HG02678 (cell line): ENCODE measurements at regions not wholly inside any gene's neighbourhood (a gene's known extent, or its start where the extent isn't known, plus 50 kb on each side); places are given as distances from the start of the nearest gene placed in this dataset.
"Not testable (repeated sequence)": the region's sequence is repeated elsewhere in the genome, so short reads cannot be mapped to it uniquely, and the experiment has no call there.

Experiments
- ATAC-seq: cut with Tn5 transposase; IDR thresholded peaks from one replicate; pipeline ENCODE4 v1.9.1; 2021; ENCODE audit warnings: mild to moderate bottlenecking, moderate library complexity; ENCODE audit not compliant: unreplicated experiment

DNA sequence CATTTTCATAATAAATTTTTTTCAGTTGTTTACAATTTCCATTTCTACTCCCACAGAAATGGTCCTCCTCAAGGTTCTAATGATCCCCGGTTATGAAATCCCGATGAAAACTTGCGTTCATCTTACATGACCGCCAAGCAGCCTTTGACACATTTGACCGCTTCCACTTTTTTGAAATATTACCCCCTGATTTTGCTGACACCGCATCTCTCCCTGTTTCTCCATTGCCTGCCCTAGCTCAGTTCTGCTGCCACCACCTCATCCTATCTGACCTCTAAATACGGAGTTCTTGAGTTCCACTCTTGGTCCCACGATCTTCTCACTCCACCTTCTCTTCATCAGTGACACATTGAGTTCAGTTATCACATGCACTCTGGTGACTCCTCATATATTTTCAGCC is 74.1 kb downstream of the SLC35B3 start:
- no peak for ATAC-seq

DNA sequence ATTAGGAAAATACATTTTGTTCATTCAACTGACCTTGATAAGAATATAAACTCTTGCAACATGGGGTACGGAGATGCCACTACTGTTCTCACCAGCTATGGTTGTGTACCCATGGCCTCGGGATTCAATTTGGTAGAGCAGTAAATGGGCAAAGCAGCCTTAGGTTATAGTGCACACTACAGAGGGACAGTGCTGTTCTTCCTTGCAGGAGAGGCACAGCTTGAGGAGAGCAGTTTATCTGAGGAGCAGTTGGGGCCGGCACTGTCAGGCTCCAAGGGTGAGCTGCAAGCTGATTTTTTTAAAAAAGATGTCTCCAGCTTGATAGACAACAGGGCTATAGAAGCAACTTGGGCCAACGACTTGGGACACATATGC is 82.4 kb downstream of the SLC35B3 start:
- ATAC-seq = no peak

DNA sequence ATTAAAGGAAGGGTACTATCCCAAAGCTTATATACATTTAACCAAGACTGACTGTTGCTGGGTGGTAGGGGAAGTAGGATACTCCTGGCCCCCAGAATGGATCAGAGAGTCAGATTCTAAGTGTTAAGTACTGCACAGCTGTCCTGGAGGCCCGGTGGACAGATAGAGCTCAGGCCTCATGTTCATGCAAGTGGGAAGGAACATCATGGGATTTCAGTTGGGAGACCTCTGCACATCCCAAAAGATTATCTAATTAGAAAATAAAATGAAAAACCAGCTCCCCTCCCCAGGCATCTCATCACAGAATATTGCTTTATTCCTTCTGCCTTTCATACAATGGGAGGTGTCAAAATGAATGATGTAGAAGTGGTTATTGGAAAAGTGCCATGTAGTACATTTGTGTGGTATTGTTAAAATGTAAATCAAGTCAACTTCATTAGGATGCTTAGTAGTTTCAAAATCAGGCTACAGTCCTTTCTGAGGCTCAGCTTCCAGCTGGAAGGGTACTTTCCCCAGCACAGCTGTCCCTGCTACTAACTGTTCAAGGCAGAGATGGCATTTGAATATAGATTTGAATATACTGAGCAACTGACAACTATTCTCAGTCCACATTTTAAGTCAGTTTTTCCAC is 82.9 kb downstream of the SLC35B3 start:
- no peak for ATAC-seq

DNA sequence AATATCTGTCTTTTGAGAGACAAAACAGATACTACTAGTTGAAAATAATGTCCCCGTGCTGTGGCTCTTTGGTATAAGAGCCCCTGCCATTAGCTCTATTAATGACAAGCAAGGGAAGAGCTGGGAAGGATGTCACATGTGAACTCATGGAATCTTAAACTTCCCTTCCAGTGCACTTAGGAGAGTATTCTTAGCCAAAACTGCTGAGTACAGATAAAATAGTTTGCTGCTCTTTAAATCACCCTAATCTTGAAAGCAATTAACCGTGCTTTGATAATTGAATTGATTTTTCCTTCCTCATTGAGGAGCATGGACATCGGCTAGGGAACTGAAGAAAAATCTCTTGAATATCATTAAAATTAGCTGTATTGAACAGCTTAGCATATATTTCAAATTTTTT is 91.7 kb downstream of the SLC35B3 start:
- no peak for ATAC-seq

DNA sequence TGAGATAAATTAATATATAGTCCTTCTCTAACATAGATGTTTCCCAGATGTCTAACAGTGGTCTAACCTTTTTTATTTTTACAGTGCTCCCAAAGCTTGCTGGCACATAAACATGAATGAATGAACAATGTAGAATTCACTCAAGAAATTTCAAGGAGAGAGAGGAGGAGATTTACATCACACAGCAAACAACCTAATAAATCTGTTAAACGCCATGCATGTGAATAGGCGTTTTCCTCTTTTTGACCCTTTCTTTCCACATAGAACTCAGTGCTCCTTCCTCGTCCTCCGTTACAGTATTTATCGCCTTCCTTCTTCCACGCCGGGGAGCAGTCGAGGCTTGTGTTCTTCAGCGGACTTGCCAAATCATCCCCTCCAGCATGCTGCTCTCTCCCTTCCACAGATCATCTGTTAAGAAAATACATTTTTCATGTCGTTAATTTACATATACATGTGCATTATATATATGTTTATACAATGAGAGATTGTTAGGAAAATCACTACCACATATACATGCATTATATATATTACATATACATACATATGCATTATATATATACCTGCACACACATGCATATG is 93.0 kb downstream of the SLC35B3 start:
- ATAC-seq = no peak

DNA sequence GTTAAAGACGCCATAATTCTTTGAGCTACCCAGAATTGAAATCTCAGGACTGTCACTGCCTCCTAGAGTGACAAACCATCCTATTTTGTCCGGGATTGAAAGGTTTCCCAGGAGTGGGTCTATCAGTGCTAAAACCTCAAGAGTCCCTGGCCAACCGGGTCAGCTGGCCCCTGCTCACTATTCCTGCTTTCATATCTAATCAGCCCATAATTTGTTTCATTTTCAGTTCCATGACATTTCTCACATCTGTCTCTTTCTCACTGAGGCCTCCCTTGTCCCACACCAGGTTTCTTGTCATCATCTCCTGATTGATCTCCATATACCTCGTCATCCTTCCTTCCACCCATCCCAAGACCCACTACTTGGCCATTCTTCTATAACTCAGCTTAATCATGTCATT is 98.2 kb downstream of the SLC35B3 start:
- no peak for ATAC-seq

DNA sequence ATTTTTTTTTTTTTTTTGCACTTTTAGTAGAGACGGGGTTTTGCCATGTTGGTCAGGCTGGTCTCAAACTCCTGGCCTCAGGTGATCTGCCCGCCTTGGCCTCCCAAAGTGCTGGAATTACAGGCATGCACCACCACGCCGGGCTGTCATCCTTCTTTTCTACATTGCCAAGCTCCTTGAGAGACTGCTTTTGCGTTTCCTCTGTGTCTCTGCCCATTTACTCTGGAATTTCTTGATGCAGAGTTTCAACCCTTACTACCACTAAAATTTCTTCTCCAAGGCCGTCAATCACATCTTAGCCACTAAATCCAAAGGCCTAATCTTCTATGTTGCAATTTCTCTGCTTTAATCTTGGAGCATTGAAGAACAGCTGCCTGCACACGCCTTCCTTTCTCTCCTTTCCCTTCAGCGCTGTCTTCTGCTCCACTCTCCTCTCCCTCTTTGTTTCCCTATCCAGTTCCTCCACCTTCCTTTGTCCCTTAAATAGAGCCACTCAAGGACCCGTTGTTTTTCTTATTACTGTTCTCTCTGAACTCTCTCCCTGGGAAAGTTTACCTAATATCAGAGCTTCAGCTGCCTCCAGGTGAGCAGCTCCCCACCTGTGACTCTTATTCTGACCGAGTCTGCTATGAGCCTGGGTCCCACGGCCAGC is 98.8 kb downstream of the SLC35B3 start:
- ATAC-seq = no peak

DNA sequence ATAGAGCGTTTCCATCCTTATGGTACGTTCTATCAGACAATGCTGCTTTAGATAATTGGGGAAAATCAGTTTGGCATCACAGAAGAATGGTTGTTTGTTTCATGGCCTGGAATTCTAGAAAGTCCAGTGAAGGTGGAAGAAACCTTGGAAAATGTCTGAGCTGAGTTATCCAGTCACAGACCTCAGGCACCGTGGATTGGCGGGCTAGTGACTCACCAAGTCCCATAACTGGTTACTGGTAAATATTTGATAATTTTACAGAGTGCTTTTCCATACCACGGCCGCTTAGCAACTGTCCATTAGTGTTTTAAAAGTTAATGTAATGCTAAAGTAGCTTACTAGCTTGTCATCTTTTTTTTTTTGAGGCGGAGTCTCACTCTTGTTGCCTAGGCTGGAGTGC is 99.4 kb downstream of the SLC35B3 start:
- no peak for ATAC-seq

DNA sequence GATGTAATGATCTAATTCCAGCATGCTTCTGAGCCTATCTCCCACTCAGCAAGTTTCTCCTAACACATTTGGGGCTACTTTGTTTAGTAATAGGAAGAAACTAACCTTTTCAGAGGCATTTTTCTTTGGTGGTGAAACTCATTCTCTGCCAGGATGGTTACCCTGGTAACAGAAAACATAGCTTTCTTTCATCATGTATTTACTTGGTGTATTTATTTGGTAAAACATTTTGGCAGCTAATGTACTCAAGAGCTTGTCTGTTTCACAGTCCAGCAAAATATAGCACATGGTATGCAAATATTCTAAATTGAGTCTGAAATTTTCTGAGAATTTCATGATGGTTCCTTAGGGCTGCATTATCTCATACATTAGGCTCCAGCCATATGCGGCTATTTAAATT is 100.0 kb downstream of the SLC35B3 start:
- ATAC-seq = no peak

DNA sequence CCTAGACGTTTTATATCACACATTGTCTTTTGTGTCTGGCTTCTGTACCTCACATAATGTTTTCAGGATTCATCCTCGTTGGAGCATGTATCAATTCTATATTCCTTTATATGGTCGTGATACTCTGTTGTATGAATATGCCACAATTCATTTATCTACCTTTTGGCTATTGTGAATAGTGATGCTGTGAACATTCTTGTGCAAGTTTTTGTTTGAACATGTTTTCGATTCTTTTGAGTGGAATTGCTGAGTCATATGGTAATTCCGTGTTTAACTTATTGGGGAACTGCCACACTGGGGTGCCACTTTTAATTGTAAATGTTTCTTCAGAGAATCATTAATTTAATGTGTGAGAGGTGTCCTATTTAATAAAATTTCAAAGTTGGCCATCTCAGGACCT is 101.2 kb downstream of the SLC35B3 start:
- no peak for ATAC-seq

DNA sequence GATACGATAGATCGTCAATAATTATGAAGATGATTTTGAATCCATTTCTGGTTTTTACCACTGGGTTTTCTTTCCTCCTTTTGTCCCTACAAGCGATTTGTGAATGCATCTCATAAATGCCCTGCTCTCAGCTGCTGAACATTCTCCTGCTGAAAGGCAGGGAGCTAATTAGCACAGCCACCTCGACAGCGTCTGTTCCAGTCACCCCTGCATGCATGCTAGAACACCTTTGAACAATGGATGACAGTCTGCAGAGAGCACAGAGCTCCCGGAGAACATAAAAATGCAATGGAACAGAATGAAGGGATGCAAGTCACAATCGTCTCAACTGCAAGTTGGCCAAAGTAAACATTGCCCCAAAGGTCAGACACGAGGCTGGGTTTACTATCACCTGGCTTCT is 105.8 kb downstream of the SLC35B3 start:
- no peak for ATAC-seq

DNA sequence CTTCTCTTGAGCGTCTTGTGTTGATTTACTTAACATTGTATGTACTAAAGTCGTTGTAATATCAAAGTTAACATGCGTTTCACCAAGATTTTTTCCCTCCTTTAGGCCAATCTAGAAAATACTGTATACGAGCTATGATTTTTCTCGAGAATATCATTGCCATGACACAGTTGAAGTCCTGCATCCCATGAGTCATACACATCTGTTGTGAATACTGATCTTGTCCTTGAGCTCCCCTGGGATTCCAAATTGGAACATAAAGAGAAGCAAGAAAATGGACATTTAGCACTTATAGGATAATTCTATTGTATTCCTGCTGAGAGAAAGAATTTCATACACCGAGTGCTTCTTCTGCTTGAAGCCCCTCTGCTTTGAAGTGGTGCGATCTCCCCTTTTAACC is 109.6 kb downstream of the SLC35B3 start:
- no peak for ATAC-seq

DNA sequence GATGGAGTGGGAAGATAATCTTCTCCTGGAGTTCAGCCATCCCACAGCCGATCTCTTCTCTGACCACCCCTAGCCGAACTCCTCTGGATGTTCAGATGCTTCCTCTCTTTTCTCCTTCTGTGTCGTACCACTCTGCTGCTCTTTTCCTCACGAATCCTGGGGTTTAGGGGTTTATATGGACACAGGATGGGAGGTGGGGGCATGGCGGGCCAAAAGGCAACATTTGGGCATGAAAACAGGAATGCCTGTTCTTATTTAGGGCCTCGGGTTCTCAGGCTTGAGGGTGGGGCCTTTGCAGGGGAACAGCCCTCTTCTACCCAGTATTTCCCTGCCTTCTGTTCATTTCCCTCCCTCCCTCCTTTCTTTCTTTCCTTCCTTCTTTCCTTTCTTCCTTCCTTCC is 112.7 kb downstream of the SLC35B3 start:
- ATAC-seq = no peak

DNA sequence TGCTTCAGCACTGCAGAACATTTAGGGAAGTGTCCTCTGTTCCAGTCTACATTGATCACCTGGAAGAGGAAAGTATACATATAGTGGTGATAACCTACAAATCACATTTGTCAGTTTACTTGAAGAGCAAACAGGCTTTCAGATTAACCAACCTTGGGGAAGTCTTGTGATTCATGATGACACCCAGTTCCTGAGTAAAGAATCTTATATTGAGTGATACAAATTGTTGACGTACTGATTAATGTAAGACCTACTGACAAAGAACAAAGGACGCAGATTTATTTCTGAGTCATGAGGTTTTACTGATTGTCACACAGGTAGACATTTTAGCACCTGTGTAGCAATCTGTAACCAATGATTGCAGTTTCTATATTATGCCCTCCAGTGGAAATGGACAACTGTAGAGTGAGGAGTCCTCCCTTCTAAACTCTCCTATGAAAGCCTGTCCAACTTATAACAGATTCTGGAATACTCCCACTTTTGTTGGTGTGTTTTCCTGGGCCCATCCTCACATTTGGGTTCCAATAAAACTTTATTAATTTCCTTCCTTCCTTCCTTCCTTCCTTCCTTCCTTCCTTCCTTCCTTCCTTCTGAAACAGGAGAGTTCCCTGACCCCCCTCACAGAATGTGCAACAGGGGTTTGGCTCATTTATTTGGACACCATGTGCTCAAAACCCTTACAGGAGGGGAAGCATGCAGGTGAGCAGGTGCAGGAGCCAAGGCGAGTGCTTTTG is 113.5 kb downstream of the SLC35B3 start:
- no peak for ATAC-seq

DNA sequence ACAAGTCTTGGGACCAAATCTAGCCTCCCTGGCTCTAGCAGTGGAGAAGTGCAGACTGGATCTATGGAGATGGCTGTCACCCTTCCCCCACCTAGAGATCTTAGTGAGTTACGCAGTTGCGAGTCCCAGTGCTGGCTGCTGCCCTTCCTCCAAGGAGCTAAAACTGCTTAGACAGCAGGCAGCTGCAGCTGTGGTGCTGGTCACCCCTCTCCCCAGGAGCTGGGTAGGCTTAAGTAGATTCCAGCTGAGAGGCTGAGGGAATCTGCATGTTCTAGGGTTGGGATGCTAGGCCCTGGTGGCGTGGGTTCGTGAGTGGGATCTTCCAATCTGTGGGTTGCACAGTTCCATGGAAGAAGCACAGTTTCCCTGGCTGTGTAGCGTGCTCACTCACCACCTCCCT is 120.2 kb downstream of the SLC35B3 start:
- ATAC-seq = no peak

DNA sequence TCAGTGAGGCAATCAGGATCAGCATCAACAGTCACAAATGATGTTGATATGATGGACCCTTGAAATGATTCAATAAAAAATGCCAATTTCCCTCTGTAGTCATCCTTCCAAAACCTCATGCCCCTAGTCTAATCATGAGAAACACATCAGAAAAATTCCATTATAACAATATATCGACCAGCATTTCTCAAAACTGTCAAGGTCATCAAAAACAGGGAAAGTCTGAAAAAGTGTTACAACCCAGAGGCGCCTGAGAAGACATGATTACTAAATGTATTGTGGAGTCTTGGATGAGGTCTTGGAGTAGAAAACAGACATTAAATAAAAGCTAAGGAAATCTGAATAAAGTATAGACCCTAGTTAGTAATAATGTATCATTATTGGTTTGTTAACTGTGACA is 133.8 kb downstream of the SLC35B3 start:
- no peak for ATAC-seq

DNA sequence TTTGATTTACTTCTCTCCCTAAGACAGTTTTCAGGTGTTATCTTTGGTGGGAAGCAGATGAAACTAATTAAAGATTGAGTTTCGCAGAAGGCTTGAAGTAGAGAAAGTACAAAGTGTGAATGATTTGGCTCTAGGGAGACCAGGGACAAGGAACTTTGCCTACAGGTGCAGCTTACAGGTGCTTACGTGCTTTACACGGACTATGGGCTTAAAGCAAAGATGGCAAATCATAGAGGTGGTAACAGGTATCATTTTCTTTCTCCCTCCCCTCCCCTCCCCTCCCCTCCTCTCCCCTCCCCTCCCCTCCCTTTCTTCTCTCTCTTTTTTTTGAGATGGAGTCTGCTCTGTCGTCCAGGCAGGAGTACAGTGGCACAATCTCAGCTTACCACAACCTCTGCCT is 136.3 kb downstream of the SLC35B3 start:
- no peak for ATAC-seq

DNA sequence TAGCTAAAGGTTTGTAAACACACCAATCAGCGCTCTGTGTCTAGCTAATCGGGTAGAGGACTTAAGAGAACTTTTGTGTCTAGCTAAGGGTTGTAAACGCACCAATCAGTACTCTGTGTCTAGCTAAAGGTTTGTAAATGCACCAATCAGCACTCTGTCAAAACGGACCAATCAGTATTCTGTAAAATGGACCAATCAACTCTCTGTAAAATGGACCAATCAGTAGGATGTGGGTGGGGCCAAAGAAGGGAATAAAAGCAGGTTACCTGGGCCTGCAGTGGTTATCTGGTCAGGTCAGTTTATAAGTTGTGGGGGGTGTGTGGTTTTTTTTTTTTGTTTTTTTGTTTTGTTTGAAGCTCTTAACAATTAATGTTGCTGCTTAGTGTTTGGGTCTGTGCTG is 152.4 kb downstream of the SLC35B3 start:
- not testable (repeated sequence) for ATAC-seq

DNA sequence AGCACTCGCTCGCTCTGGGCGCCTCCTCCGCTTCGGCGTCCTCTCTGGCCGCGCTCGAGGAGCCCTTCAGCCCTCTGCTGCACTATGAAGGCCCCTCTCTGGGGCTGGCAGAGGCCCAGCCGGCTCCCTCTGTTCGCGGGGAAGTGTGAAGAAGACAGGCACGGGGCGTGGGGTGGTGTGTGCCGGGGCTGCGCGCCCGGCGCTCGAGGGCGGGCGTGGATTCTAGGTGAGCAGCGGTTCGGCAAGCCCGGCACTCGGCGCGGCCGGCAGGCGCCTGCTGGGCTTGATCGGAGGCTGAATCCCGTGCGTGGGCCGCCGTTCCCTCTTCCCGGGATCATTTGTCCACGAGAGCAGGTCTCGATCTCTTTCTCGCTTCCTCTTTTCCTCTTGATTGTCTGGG is 153.0 kb downstream of the SLC35B3 start:
- no peak for ATAC-seq

DNA sequence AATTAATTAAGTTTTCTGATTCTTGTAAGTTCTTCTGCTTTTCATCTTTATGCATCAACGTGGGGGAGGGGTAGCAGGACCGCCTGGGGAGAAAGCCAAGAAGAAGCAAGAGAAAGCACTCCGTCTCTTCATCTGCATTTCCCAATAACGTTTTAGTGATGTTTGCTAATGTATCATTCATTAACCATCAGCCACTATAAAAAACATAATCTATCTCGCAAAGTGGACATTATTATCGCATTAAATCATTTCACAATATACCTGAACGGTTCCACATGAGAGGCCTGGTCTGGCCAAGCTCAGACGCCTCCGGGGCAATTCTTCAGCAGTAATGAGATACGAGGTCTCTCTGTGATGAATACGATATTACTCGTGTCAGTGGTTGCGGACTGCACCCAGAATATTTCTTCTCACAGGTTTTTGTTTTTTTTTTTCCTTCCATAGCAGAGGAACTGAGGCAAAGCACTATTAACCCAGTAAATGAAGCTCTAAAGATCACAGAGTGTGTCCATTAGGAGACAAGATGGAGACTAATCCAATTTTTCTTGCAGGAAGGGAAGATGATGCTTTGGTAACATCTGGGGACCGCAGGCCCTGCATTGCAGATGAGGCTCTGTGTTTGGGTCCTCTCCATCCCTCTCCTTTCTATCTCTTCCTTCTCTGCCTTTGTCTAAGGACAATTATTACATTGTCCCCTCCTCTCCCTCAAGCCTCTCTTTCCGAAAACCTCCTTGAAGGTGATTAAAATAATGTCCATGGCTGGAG is 156.1 kb downstream of the SLC35B3 start:
- ATAC-seq = no peak

DNA sequence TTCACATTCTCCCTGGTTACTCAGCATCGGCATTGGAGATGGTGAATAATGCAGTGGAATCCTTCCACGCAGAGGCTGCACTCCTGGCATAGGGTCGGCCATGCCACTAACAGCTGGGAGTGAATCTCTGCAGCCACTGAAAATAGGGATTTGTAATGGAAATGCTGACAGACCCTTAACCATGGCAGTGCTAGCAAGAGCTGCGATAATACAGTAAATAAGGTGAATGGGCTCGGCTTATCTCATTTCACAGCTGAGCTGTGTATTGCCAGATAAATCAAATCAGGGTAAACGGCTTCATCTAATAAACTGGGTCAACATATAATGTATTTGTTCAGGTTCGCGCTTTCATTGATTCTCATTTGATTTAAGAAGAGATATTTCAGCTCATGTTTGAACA is 156.8 kb downstream of the SLC35B3 start:
- ATAC-seq = no peak
